DND-41 (cell line): ENCODE measurements at regions not wholly inside any gene's neighbourhood (a gene's known extent, or its start where the extent isn't known, plus 50 kb on each side); places are given as distances from the start of the nearest gene placed in this dataset.

ENCODE experiments used
- CTCF ChIP-seq: IDR thresholded peaks from 2 replicates; pipeline ENCODE4 v1.5.1; 2012; ENCODE audit warnings: borderline replicate concordance, low read length, moderate library complexity, mild to moderate bottlenecking; ENCODE audit not compliant: poor library complexity, severe bottlenecking; ENCODE audit errors: extremely low read depth
- EZH2 ChIP-seq: IDR thresholded peaks from 3 replicates; pipeline ENCODE4 v1.6.1; 2012; ENCODE audit warnings: borderline replicate concordance, low read depth, mild to moderate bottlenecking, moderate library complexity, low read length, inconsistent platforms; ENCODE audit not compliant: severe bottlenecking

GRCh38 chr21:41581592-41582228 lies 73.8 kb upstream of the TMPRSS2 start:
- no peak for TF ChIP-seq CTCF
- no peak for TF ChIP-seq EZH2
